ENCODE measurements at regions not wholly inside any gene's neighbourhood (a gene's known extent, or its start where the extent isn't known, plus 50 kb on each side); places are given as distances from the start of the nearest gene placed in this dataset.
A peak's percentile ranks its signal among the peaks of the same experiment; 100 is the strongest.

DNA sequence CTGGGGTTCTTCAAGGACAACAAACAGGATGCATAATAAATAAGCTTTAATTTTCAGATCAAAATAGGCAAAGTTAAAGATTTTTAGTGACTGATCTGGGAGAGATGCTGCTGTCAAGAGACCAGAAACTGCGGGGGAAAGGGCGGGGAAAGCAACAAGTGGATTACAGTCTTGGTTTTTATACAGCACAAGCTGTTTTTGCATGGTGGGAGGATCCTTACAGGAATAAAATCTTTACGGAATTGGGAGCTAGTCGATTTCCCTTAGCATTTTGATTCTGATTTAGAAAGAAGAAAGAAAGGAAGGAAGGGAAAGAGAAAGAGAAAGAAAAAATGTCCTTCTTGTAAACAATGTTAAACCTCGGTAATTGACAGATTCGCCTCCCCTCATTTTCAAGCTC, 242.3 kb upstream of the SP8 start:
- DNase-seq (ENCODE audit: low spot score), result no peak

DNA sequence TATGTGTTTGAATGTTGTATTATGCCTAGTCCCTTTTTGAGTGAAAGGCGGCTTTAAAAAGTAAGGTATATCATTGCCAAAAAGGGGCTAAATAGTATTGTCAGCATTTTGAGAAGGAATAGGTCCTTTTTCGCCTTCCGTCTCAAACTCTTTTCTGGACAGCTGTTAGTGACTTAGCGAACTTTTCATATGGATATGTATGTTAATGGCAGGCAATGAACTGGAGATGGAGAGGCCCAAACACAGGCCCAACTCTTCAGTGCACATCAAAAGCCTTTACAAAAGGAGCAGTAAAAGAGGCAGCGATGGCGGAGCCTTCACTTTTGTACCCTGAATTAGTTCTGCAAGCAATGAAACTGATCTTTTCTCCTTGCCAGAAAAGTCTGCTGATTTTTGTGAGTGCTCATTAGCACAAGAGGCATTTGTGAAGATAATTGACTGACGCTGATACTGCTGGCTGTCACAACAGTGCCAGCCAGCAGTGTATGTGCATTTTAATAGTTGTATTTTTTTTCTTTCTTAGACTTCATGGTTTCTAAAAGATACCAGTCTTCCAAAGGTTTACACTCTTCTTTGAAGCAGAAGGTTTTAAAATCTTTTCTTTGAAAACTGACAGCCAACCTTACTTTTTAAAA, 243.7 kb upstream of the SP8 start:
- no peak for DNase-seq (ENCODE audit: low spot score)

DNA sequence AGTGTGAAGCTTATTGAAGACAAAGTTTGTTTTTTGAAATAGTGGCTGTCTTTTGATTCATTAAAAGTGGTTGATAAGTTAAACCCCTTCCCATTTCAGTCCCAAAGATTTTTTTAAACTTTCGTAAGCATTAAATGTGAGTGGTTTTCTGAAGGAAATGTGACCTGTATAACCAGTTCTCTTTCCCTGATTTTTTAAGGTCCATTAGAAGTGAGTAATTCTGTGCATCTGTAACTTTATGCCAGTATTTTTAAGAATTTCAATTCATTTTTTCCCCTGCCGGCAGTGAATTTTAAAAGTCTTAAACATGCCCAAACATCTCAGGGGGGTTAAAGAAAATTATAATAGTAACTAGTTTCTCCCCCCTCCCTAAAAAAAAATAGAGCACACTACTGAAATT, 254.6 kb upstream of the SP8 start:
- no peak for DNase-seq (ENCODE audit: low spot score)

DNA sequence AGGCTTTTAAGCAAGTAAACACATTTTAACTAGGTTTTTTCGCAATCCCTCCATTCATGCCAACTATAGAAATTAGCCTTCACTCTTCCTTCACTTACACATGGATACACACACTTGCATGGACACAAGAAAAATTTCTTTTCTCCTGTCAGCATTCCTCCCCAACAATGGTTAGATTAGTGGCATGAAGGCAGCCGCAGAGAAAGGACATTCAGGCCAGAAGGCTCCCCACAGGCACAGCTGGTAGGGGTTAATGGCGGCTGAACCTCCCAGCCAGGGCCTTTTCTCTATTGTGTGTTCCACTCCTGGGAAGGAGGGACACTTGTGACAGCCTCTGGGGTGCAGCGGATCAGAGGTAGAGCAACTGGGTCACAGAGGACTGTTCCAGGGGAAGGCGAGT, 255.0 kb upstream of the SP8 start:
- DNase-seq (ENCODE audit: low spot score), result no peak

DNA sequence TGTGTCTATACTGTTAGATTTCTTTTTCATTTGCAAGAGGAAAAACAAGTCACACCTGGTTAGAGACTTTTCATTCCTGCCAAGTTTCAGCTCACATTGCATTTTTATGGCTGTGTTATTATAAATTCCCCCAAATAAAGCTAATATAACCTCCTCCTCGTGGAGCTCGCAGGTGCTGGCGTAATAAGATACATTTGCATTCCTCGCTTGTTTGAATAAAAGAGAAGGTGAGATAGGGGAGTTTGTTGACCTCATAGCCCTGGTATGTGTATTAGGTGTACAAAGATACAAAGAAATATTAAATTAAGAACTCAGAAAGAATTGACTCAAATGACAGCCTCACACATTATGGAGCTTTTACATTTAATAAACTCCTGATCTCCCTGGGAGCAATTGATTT, 257.7 kb upstream of the SP8 start:
- DNase-seq (ENCODE audit: low spot score), result no peak

DNA sequence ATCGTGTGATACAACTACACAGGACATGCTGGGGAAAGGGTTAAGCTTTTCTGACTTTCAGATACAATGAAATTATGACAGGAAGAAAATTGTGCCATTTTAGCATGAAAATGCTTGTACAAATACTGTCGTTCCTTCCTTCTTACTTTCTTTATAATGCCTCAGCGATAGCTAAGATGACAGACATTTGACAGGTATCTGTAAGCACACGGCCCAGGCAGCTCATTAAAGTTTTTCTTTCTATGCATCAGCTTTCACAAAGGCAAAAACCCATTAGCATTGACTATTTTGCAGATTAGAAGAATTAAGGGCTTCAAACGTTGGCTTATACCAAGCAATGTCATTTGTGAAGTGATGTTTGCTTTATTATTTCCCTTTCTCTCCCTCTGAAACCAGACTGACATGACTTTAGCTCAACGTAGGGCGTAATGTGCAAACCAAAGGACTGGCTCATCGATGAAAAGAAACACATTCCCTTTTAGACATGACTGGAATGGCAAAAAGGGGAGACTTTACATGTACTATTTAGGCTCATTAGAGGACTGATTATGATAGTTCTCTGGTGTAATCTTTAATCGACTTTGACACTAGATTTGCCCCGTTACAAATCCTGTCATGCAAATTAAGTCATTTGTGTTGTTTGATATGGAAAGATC, 258.4 kb upstream of the SP8 start:
- DNase-seq (ENCODE audit: low spot score), result no peak

DNA sequence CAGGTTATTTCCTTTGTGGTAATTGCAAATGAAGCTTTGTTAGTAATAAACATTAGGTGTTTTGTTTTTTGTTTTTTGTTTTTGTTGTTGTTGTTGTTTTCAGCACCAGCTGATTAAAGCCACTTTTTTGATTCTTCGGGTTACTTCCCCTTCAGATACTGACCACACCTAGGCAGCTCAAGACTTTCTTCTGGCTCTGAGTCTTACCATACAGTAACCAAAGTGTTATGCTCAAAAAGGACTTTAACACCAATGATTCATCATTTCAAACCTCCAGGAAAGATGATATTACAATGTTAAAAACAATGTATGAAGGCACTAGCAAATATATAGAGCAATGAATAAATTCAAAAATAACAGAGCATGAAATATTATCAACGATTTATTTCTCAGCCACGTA, 265.2 kb upstream of the SP8 start:
- no peak for DNase-seq (ENCODE audit: low spot score)

DNA sequence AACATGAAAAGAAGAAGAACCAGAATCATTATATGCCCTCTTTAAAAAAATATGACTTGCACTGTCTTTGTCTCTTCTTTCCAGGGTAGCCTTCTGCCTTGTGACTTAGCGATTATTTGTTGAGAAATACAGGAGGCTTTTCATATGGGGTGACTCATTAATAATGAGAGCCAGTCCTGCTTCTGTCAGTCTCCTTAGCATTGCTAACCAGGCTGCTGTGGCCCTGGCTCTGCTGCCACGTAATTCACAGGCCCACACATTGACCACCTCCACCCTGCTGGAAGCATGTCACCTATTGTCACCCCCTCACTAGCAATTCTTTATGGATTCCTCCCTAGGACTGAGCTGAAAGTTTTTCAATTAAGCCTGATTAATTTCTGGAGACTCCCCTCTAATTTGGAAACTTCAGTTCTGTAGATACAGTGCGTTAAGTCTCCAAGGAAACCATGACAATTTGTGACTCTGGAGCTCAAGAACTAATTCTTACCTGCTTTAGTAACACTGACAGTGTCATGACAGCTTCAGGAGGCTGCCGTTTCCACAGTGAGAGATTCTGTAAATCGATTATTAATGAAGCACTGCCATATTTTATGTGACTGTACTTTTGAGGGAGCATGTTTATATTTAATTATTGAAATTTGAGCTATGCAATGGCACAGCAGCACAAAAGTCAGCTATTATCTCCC, 267.9 kb upstream of the SP8 start:
- no peak for DNase-seq (ENCODE audit: low spot score)

DNA sequence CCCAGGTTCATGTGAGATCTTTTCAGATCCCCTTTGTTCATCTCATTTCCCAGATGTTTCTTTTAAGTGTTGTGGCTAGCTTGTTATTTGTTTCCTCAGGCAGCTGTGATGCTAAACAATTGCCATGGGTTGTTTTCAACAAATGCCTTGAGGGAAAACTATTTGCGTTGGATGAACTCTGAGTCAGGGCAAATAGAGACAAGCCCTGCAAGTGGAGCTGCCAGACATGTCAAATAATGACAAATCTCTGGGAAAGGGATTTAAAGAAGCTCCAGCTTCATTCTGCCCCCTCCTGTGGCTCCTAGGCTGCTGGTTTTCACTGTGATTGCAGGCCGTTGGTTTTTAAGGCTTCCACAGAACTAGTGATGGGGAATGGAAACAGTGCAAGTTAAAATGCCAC, 272.4 kb upstream of the SP8 start:
- DNase-seq (ENCODE audit: low spot score), result no peak

DNA sequence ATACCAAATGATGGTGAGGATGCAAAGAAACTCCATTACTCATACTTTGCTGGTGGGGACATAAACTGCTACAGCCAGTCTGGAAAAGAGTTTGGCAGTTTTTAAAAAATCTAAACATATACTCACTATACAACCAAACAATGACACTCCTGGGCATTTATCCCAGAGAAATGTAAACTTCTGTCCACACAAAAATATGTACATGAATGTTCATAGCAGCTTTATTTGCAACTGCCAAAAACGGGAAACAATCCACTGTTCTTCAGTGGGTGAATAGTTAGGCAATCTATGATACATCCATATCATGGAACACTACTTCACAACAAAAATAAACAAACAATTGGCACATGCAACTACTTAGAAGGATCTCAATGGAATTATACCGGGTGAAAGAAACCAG, 276.4 kb upstream of the SP8 start:
- no peak for DNase-seq (ENCODE audit: low spot score)

DNA sequence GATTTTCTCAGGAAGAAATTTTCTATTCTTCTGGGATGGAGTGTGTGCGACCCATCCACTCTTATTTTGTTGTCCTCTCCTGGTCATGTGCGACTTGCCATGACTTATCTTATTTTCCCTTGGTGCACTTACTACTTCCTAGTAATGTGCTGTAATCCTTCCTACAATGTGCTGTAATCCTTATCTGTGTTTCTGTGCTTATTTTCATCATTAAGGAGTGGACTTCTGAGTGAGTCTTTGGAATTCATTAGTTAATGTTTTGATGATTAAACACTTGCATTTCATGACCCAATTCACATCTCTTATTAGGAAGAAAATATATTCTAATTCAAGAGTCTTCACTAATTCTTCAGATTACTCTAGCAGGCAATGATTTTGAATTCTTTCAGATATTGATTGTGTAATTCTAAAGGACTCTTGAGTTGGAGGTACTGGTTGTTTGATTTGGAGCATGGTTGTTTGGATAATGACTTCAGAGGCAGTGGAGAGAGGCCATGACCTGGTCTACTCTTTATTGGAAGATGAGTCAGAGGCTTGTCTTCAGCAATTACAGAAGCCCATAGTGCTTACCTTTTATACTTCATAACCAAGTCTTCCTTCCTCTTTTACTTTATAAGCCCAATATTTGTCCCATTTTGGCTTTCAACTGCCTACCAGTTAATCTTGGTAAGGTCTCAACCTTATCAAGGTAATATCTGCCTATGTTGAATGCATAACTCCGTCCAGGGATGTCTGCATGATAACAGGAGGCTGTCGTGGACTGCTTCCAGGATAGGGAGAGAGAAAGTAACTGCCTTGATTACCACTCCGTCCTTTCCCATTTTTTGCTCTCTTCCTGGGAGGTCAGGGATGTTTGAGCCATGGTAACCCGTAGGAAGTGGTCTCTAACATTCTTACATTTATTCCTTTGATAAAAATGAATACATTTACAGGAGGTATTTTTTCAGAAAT, 278.3 kb upstream of the SP8 start:
- no peak for DNase-seq (ENCODE audit: low spot score)

DNA sequence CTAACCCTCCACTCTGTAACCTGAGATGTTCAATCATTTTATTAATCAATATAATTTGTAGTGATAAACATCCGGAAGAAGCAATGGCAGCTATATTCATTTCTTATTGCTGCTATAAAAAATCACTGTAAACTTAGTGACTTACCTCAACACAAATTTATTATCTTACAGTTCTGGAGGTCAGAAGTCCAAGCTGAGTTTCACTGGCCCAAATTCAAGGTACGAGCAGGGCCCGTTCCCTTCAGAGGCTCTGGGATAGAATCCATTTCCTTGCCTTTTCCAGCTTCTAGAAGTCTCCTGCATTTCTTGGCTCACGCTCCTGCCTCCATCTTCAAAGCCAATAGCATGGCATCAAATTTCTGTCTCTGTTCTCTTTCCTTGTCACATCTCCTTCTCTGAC, 279.5 kb upstream of the SP8 start:
- DNase-seq (ENCODE audit: low spot score), result no peak

DNA sequence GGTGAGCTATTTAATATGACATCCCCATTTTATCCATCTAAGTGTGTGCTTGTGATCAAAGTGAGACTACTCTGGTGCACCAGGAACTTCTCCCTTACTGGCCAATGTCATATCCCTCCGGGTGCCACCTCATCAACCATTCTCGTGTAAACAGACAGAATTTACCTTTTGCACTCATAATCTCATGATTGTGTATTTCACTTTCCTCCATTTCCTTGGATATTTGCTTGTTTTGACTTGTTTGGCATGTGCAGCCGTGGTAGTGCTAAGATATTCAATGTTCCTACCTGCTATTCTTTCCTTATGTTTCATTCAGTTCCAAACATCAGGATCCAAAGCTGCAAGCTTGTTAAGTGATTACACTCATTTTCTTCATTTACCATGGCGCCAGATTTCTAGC, 280.5 kb upstream of the SP8 start:
- no peak for DNase-seq (ENCODE audit: low spot score)

DNA sequence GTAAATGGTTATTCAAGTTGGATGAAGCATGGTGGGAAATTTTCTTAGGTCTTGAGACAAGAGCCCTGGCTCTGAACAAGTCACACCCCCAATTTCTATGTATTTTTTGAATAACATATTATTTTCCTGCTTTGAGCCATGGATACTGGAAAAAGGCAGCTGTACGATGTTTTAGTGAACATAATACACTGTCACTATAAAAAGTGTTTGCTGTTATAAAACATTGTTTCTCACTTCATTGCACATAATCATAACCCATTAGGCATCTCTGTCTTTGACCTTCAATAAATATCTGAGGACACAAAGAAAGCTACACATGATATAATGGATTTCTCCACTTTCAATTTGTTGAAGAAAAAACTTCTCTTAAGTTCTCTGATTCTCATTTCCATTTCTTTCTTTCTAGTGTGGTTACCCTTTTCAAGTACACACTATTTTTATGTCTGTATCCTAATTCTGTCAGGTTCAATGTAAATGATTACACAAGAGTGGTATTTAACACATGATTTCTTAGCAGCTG, 283.9 kb upstream of the SP8 start:
- DNase-seq (ENCODE audit: low spot score), result no peak

DNA sequence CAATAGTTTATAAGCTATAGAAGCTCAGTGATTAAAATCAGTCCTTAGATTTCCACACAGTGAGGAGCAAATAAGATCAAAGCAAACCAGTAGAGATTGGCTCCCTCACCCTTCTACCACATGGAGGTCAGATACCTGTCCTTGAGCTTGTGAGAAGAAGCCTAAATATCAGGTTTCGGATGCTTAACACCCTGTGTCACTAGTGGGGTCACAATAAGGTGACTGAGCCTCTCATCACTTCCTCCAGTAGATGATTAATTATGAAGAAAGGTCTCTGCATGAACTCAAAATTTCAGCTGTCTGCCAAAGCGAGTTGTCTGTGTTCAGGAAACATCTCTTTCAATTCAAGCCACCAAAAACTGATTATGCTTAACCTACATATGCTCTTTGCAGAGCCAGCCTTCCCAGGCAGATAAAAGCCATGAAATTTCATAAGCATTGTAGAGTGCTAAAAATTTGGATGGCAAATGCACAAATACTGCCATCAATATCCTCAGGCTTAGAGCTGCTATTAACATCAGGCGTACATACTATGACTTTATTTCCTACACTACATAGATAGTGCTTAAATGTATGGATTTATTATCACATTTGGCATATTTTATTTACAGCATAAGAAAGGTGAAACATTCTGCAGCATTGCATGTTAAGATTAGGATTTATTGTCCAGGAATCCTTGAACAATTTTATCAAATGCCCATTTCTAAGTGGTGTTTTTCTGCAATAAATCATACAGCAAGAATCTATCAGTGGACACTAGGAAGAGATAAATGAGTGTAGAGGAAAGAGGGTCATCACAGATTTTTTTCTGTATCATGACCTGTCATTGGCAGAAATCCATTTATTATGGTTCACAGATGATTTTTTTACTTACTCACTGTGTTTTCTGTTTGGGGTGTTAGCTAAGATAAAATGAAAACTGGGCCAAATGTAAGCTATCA, 285.1 kb upstream of the SP8 start:
- no peak for DNase-seq (ENCODE audit: low spot score)

DNA sequence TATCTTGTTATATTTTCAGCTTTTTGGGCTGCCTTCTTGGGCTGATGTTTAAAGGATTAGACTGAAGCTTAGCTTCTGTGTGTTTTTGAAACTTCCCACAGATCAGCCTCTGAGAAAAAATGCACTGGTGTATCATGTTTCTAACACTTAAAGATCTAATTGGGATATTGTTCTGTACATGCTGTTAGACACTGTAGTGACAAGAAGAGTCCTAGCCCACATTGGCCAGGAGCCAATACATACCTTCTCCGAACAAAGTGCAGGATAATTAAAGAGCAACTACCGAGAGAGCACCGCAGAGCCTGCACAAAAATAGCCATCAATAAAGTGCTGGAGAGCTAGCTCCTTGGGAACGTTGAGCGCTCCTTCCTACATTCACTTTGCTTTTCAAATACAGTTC, 289.4 kb upstream of the SP8 start:
- peak; percentile 73 for DNase-seq (ENCODE audit: low spot score)

DNA sequence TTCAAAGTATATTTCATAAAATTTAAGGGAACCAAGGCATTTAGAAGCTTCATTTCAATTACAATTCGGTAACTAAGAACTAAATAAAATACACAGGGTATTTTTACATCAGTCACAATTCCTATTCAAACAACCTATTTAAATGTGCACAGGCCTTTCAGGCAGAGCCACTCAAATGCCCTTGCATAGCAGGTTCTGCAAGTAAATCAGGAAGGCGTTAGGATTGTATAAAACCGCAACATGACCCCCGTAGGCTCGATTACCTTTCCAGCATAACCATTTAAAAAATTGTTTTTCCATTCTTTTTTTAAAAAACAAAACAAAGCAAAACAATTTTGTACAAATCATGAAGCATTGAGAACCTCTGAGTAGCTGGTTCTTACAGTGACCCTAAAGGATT, 289.9 kb upstream of the SP8 start:
- DNase-seq (ENCODE audit: low spot score), result no peak

DNA sequence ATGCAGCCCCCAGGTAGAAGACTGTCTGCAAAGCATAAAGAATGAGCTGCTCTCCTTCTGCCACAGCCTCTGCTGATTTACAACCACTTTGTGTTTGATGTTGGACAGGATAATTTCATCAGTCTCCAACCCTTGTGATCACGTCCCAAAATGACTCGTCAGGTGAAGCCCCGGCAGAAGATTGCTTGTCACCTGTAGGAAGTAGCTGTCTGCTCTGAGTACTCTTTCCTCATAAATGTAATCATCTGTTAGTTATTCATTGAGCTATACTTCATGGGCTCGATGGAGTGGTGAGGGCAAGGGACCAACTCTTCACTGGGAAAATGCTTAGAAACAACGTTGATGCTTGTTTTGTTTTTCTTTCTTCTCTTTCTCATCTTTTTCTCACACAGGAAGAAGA, 290.9 kb upstream of the SP8 start:
- no peak for DNase-seq (ENCODE audit: low spot score)

DNA sequence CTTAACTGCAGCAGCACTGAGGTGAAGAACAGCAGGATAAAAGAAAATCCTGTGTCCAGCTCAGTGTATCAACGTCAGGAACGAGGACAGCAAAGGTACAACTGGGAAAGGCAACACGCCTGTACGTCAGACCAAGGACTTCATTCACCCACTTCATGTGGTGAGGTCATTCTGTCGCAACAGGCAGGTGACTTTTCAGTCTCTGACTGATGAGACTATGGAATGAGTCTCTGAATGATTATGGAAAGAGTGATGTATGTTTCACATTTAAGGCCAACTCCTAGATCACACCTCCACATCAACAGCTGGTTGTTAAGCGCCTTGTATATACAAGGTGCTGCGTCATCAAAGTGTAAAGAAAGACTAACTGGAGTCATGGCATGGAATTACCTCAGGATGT, 297.6 kb upstream of the SP8 start:
- DNase-seq (ENCODE audit: low spot score), result no peak

DNA sequence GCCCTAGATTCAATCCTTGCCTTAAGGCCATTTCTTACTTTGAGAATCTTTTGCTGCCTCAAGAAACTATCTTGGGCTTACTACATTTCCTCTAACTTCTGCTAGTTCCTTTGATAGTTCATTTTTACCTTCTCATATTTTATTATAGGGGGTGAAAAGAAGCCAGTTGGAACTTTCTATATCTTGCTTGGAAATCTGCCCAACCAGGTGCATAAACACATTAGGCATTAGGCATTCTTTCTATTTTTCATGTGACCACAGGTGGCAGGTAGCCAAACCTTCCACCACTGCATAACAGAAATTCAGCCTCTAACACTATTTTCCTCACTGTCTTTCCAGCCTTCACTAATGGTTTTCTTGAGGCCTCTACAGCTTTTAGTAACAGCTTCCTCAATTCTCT, 300.0 kb upstream of the SP8 start:
- DNase-seq (ENCODE audit: low spot score), result peak; percentile 53

DNA sequence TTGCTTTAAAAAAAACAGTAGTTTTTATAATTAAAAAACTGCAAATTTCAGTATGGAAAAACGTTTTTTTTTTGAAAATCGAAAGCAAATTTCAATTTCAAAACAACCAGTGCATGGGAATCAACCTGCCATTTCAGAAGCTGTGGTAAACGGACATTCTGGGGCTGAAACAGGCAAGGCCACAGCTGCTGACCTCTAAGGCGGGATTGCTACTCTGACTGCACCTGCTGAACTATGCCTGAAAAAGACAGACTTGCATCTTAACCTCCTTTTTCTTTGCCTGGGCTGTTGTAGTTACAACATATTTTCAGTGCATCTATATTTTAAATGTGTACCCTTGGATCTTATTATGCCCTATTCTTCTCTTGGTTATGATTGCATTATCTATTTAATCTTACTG, 303.0 kb upstream of the SP8 start:
- DNase-seq (ENCODE audit: low spot score), result no peak
